Activated CD4-positive, alpha-beta T cell treated with anti-CD3 and anti-CD28 coated beads for 4 hours (primary cell): ENCODE measurements at regions not wholly inside any gene's neighbourhood (a gene's known extent, or its start where the extent isn't known, plus 50 kb on each side); places are given as distances from the start of the nearest gene placed in this dataset.

ENCODE experiments used
- DNase-seq, 2 donors: peaks; one replicate each; pipeline ENCODE4 v3.0.0-alpha.2; 2020

GRCh38 chr9:79362100-79363081, 209.4 kb upstream of the TLE4 start:
- DNase-seq = no peak

- DNase-seq = no peak
Measured at GRCh38 chr9:79369676-79370075, 202.1 kb upstream of the TLE4 start.

- DNase-seq = no peak
Measured at GRCh38 chr9:79371301-79371700, 200.5 kb upstream of the TLE4 start.

- DNase-seq = no peak
Measured at GRCh38 chr9:79371948-79372555, 199.7 kb upstream of the TLE4 start.

DNA sequence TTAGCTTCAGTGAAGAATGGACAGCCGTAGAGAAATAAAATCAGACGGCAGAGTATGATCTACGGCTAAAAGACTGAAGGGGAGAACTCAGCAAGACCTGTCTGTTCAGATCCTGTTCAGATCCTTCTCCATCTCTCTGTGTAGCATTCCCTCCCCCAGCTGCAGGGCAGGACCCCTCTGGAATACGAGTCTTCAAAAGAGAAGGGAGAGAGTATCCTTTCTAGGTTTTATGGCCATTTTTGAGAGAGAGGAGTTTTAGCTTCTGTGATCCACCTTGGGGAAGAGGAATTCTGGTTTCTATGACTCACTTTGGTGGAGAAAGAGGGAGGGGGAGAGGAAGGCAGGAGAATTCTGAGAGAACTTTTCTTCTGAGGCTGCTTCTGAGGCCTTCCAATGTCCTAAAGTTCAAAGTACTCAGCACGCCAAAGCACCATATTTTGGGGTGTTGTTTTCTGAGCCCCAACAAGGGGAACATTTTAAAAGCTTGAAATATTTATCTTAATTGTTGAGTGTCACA, 194.4 kb upstream of the TLE4 start:
- no peak for DNase-seq

GRCh38 chr9:79378107-79378506, 193.7 kb upstream of the TLE4 start:
- no peak for DNase-seq

GRCh38 chr9:79382044-79382443, 189.7 kb upstream of the TLE4 start:
- no peak for DNase-seq

- DNase-seq = no peak
Measured at GRCh38 chr9:79382458-79382857, 189.3 kb upstream of the TLE4 start.

- no peak for DNase-seq
Measured at GRCh38 chr9:79383096-79383495, 188.7 kb upstream of the TLE4 start.

GRCh38 chr9:79384091-79384490, 187.7 kb upstream of the TLE4 start:
- no peak for DNase-seq

GRCh38 chr9:79384501-79384900, 187.3 kb upstream of the TLE4 start:
- no peak for DNase-seq

DNA sequence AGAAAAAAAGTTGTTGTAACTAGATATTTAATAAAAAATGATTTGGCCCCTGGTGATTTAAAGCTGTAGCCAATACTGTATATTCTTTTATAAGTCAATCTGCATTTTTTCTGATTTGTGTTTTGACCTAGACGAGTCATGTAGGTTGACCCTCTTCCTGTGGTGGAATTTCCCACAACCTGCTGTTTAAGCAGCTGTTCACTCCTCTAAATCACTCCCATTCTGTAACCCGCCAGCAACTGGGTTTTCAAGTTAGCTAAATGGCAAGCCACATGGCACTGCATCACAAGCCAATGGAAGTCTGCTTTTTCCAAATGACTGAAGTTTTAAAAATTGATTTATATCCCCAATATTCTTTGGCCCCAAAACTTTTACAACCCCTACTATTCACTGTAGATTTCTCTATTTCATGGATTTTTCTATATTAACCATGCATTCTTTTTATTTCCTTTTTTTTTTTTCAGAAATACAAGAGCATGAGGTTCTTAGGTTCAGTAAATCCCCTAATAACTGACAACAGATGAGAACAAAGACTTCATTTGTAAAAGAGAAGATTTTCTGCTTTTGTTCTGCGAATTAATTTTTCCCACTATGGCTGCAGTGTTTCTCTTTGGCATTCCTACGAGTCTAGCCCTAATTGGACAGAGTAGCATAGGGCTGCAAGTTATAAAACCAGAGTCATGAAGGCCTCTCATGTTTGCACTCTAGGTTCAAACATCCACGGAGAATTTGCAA, 184.5 kb upstream of the TLE4 start:
- DNase-seq = no peak

- no peak for DNase-seq
Measured at GRCh38 chr9:79390077-79390698, 181.6 kb upstream of the TLE4 start.

DNA sequence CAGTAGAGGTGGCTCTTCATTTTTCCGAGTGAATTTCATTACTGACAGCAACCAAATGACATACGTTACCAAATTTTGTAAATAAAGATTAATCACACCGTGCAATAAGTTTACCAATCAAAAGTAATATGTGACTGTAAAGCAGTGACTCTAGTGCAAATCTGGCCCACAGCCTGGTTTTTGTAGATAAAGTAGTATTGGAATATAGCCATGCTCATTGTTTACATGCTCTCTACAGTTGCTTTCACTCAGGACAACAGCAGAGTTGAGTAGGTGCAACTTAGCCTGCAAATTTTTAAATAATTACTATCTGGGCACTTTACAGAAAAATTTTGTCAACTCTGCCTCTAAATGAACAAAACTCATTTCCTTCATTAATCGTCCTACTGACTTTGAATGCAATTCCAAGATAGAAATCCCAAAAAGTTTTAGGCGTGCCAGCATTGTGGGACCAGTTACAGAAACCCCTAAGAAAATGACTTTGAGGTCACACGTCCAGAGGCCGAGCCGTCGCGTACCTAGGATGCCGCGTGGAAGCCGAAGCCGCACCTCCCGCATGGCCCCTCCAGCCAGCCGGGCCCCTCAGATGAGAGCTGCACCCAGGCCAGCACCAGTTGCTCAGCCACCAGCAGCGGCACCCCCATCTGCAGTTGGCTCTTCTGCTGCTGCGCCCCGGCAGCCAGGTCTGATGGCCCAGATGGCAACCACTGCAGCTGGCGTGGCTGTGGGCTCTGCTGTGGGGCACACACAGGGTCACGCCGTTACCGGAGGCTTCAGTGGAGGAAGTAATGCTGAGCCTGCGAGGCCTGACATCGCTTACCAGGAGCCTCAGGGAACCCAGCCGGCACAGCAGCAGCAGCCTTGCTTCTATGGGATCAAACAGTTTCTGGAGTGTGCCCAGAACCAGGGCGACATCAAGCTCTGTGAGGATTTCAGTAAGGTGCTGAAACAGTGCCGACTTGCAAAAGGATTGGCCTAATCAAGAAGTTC, 180.7 kb upstream of the TLE4 start:
- DNase-seq = no peak

GRCh38 chr9:79395228-79395627, 176.5 kb upstream of the TLE4 start:
- DNase-seq = no peak

DNA sequence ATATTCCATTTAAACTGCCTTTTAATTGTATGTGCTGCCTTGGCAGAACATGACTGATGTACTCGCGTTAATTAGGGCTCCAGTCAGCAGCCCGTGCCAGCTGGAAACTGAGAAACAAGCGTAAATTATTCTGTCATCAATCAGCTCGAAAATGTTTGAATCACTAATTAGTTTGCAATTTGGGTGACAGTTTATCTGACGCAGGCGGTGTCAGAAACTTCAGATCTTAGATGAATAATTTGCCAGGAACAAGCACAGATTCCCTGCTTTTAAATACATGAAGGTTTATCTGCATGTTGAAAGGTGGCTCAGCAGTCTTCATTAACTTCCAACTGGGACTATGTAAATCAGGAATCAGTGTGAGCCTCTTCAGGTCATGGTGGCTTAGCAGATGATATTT, 176.0 kb upstream of the TLE4 start:
- DNase-seq = no peak

GRCh38 chr9:79396168-79396567, 175.6 kb upstream of the TLE4 start:
- DNase-seq = no peak

DNA sequence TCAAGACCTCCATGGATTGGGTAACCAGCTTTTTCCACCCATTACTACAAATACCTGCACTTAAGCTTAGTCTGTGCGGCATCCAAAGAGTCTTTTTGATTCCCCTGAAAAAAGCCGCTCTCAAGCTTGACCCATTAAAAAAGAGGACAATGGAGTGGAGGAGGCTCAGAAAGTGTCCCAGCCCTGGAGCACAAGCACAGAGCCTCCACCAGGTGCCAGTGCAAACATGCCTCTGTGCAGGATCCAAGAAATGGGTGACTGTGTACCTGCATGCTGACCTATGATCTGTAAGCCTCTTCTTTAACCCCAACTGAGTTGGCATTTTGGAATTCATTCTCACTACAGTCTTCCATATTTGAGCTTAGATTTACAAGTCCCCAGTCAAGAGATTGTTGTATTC, 168.3 kb upstream of the TLE4 start:
- peak in 1 of 2 donors; percentile 3 for DNase-seq

- no peak for DNase-seq
Measured at GRCh38 chr9:79408200-79408599, 163.6 kb upstream of the TLE4 start.

GRCh38 chr9:79408617-79409016, 163.1 kb upstream of the TLE4 start:
- no peak for DNase-seq

DNA sequence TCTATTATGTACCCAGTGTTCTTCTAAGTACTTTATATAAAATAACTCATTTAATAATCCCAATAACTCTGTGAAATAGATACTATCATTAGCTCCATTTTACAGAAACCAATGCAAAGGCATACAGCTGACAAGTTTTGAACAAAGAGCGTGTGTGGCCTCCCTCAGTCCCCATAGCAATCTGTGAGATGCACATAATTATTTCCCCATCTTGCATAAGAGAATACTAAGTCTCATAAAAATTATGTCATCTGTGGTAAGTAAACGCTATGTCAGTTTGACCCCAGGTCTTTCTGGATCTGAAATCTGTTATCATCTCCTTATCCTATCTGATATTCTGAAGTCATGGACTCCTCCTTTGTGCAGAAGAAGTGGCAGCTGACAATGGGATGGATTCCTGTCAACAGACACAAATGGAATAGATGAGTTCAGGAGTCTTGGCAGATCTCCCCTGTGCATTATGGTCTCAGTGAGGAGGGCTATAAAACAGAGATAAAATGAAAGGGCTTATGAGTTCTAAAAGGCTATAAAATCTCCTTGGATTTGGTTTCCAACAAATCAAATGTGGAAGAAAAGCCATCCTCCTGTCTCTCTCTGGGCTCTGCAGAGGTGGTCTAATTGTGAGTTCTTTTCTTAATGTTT, 162.5 kb upstream of the TLE4 start:
- DNase-seq = no peak
